Endodermal cell (in vitro differentiated cells): ENCODE measurements at regions not wholly inside any gene's neighbourhood (a gene's known extent, or its start where the extent isn't known, plus 50 kb on each side); places are given as distances from the start of the nearest gene placed in this dataset.

Experiments
- DNase-seq: peaks from one replicate; pipeline ENCODE4 v3.0.0-alpha.2; 2017
- H3K27ac ChIP-seq: 2 replicates; pipeline ENCODE4 v1.5.1; 2013; ENCODE audit warnings: mild to moderate bottlenecking, low read depth, low read length, moderate library complexity
- H3K27me3 ChIP-seq: 2 replicates; pipeline ENCODE4 v1.6.1; 2013; ENCODE audit warnings: mild to moderate bottlenecking, low read length, moderate library complexity; ENCODE audit not compliant: insufficient read depth, control insufficient read depth, poor library complexity, severe bottlenecking
- H3K36me3 ChIP-seq: 2 replicates; pipeline ENCODE4 v1.7.0; 2013; ENCODE audit warnings: mild to moderate bottlenecking, low read length, moderate library complexity; ENCODE audit not compliant: control insufficient read depth, insufficient read depth
- H3K4me1 ChIP-seq: one replicate; pipeline ENCODE4 v1.7.0; 2013; ENCODE audit warnings: low read length; ENCODE audit not compliant: control insufficient read depth, insufficient read depth
- H3K4me3 ChIP-seq: 2 replicates; pipeline ENCODE4 v1.5.1; 2013; ENCODE audit warnings: mild to moderate bottlenecking, low read length, moderate library complexity
- H3K9ac ChIP-seq: 2 replicates; pipeline ENCODE4 v1.6.1; 2013; ENCODE audit warnings: mild to moderate bottlenecking, low read length, moderate library complexity; ENCODE audit not compliant: poor library complexity, severe bottlenecking; ENCODE audit errors: extremely low read depth
- H3K9me3 ChIP-seq: 2 replicates; pipeline ENCODE4 v1.6.1; 2013; ENCODE audit warnings: mild to moderate bottlenecking, low read length, moderate library complexity; ENCODE audit not compliant: control insufficient read depth
- H3K27ac Mint-ChIP-seq: 2 replicates; pipeline ENCODE4 v1.8.0; 2020; ENCODE audit warnings: mixed read lengths
- H3K27me3 Mint-ChIP-seq: 2 replicates; pipeline ENCODE4 v1.8.0; 2021; ENCODE audit warnings: mild to moderate bottlenecking, mixed read lengths; ENCODE audit not compliant: insufficient read depth
- H3K36me3 Mint-ChIP-seq: 2 replicates; pipeline ENCODE4 v1.8.0; 2020; ENCODE audit warnings: low read depth, mixed read lengths
- H3K4me1 Mint-ChIP-seq: 2 replicates; pipeline ENCODE4 v1.8.0; 2020; ENCODE audit warnings: mixed read lengths
- H3K4me3 Mint-ChIP-seq: 2 replicates; pipeline ENCODE4 v1.8.0; 2020; ENCODE audit warnings: mild to moderate bottlenecking, moderate library complexity, mixed read lengths
- H3K9me3 Mint-ChIP-seq: 2 replicates; pipeline ENCODE4 v1.8.0; 2020; ENCODE audit warnings: mild to moderate bottlenecking, mixed read lengths
- CTCF ChIP-seq: fragments of 200-600 bp; sonication (generic); conservative IDR thresholded peaks from 2 replicates; pipeline ENCODE4 v1.5.0; 2021; ENCODE audit warnings: antibody characterized with exemption, mild to moderate bottlenecking
- WGBS, 2 experiments: methylation state at CpG; one replicate each; pipeline versions ENCODE4 v1.1.5 to v1.1.7; 2013; ENCODE audit warnings: missing lambda C conversion rate in 2 of 2, mixed read lengths in 1 of 2; ENCODE audit not compliant: insufficient coverage in 1 of 2, insufficient read length in 1 of 2; 5-methylcytosine and 5-hydroxymethylcytosine counted together

GRCh38 chrX:110941906-110942305, 146.3 kb upstream of the CHRDL1 start:
- Histone ChIP-seq H3K4me3 (no peak overlapping the region), H3K9me3 (no peaks in the 10 kb centered on the region), H3K27ac (no peak overlapping the region), H3K27me3 (peaks cover 43% of the 10 kb centered on the region), H3K36me3 (no peaks in the 10 kb centered on the region), H3K9ac (no peak overlapping the region), H3K4me1 (no peaks in the 10 kb centered on the region)
- H3K4me1 Mint-ChIP-seq: peaks cover 6% of the 10 kb centered on the region
- no peaks in the 10 kb centered on the region for H3K36me3 Mint-ChIP-seq
- no peak overlapping the region for H3K27ac Mint-ChIP-seq
- H3K27me3 Mint-ChIP-seq: peaks cover 57% of the 10 kb centered on the region
- DNase-seq: no peak
- TF ChIP-seq CTCF: no peak
- H3K4me3 Mint-ChIP-seq: no peak overlapping the region
- no peaks in the 10 kb centered on the region for H3K9me3 Mint-ChIP-seq

GRCh38 chrX:110938977-110939732, 143.5 kb upstream of the CHRDL1 start:
- Mint-ChIP-seq H3K27me3 (peaks cover 34% of the 10 kb centered on the region), H3K27ac (no peak overlapping the region), H3K9me3 (no peaks in the 10 kb centered on the region), H3K4me1 (no peaks in the 10 kb centered on the region), H3K36me3 (no peaks in the 10 kb centered on the region), H3K4me3 (no peak overlapping the region)
- H3K27me3 ChIP-seq: peaks cover 19% of the 10 kb centered on the region
- no peak for DNase-seq
- H3K36me3 ChIP-seq: no peaks in the 10 kb centered on the region
- H3K27ac ChIP-seq: no peak overlapping the region
- no peak for TF ChIP-seq CTCF
- H3K4me1 ChIP-seq: no peaks in the 10 kb centered on the region
- WGBS, 2 experiments: 89% methylated on average over 3 of the region's 3 CpGs; no CpG with 5 or more reads in 1 of the 2 experiments
- H3K9me3 ChIP-seq: no peaks in the 10 kb centered on the region
- no peak overlapping the region for H3K4me3 ChIP-seq
- H3K9ac ChIP-seq: no peak overlapping the region

GRCh38 chrX:110924871-110925270, 129.3 kb upstream of the CHRDL1 start:
- Mint-ChIP-seq H3K9me3 (no peaks in the 10 kb centered on the region), H3K27me3 (peaks cover 5% of the 10 kb centered on the region), H3K36me3 (no peaks in the 10 kb centered on the region), H3K4me1 (no peaks in the 10 kb centered on the region), H3K4me3 (no peak overlapping the region), H3K27ac (no peak overlapping the region)
- Histone ChIP-seq H3K9me3 (no peaks in the 10 kb centered on the region), H3K9ac (no peak overlapping the region), H3K27ac (no peak overlapping the region), H3K4me3 (no peak overlapping the region), H3K27me3 (no peaks in the 10 kb centered on the region), H3K4me1 (no peaks in the 10 kb centered on the region), H3K36me3 (no peaks in the 10 kb centered on the region)
- no peak for DNase-seq
- no peak for TF ChIP-seq CTCF
